Keratinocyte (primary cell): ENCODE measurements at regions not wholly inside any gene's neighbourhood (a gene's known extent, or its start where the extent isn't known, plus 50 kb on each side); places are given as distances from the start of the nearest gene placed in this dataset.

Source experiments
- DNase-seq: peaks from one replicate; pipeline ENCODE4 v3.0.0-alpha.2; 2011; ENCODE audit warnings: low read depth, missing footprints, low spot score
- FAIRE-seq: peaks from 2 replicates; lab custom pipeline; 2011; peaks lifted over from hg19 to GRCh38; lab: Jason Lieb, UNC
- H2AFZ ChIP-seq: 2 replicates; pipeline ENCODE4 v1.6.0; 2012; ENCODE audit warnings: low read length, control low read depth, inconsistent platforms; ENCODE audit not compliant: control insufficient read depth
- H3K27ac ChIP-seq: 2 replicates; pipeline ENCODE4 v1.5.1; 2011; ENCODE audit warnings: low read length; ENCODE audit not compliant: control insufficient read depth, insufficient read depth
- H3K27me3 ChIP-seq: 3 replicates; pipeline ENCODE4 v1.6.0; 2011; ENCODE audit warnings: low read length; ENCODE audit not compliant: control insufficient read depth, insufficient read depth; ENCODE audit errors: extremely low read depth
- H3K36me3 ChIP-seq, 2 experiments: 2 replicates in 1 of 2; 3 replicates in 1 of 2; pipeline ENCODE4 v1.5.1; 2011; ENCODE audit warnings: low read length in 2 of 2, mild to moderate bottlenecking in 1 of 2; ENCODE audit not compliant: control insufficient read depth in 2 of 2, insufficient read depth in 2 of 2; ENCODE audit errors: extremely low read depth in 1 of 2
- H3K4me1 ChIP-seq: 3 replicates; pipeline ENCODE4 v1.5.1; 2011; ENCODE audit warnings: low read length; ENCODE audit not compliant: control insufficient read depth, insufficient read depth; ENCODE audit errors: extremely low read depth
- H3K4me2 ChIP-seq: 3 replicates; pipeline ENCODE4 v1.6.0; 2011; ENCODE audit warnings: low read depth, low read length; ENCODE audit not compliant: control insufficient read depth, insufficient read depth; ENCODE audit errors: extremely low read depth
- H3K4me3 ChIP-seq, 3 experiments: fragments of 200-600 bp in 1 of 3; sonication (generic) in 1 of 3; 2 replicates in 2 of 3; 3 replicates in 1 of 3; pipeline ENCODE4 v1.5.1; 2011 to 2016; ENCODE audit warnings: low read length in 3 of 3, mild to moderate bottlenecking in 3 of 3, control low read depth in 2 of 3, inconsistent platforms in 1 of 3, low read depth in 1 of 3, mixed read lengths in 1 of 3, mixed run types in 1 of 3, moderate library complexity in 1 of 3; ENCODE audit not compliant: control insufficient read depth in 2 of 3, insufficient read depth in 2 of 3; ENCODE audit errors: extremely low read depth in 1 of 3
- H3K79me2 ChIP-seq: 2 replicates; pipeline ENCODE4 v1.6.0; 2012; ENCODE audit warnings: low read length; ENCODE audit not compliant: control insufficient read depth, insufficient read depth
- H3K9ac ChIP-seq: 3 replicates; pipeline ENCODE4 v1.6.0; 2011; ENCODE audit warnings: low read length; ENCODE audit not compliant: control insufficient read depth, insufficient read depth; ENCODE audit errors: extremely low read depth
- H3K9me1 ChIP-seq: 3 replicates; pipeline ENCODE4 v1.6.0; 2011; ENCODE audit warnings: low read length; ENCODE audit not compliant: control insufficient read depth, insufficient read depth; ENCODE audit errors: extremely low read depth
- H3K9me3 ChIP-seq: 2 replicates; pipeline ENCODE4 v1.5.1; 2012; ENCODE audit warnings: low read depth, low read length; ENCODE audit not compliant: control insufficient read depth
- H4K20me1 ChIP-seq: 3 replicates; pipeline ENCODE4 v1.6.0; 2011; ENCODE audit warnings: low read length; ENCODE audit not compliant: control insufficient read depth, insufficient read depth; ENCODE audit errors: extremely low read depth
- EZH2 ChIP-seq: IDR thresholded peaks from one replicate; pipeline ENCODE4 v1.6.1; 2012; ENCODE audit warnings: inconsistent platforms, mild to moderate bottlenecking, low read length, moderate library complexity
- dilution Hi-C: fragments of 300-500 bp; cut with MboI; formaldehyde crosslinking; loops from one replicate; pipeline ENCODE4 v1.7.0; 2020; ENCODE audit warnings: low sequenced_read_pairs; ENCODE audit not compliant: extremely low pct_ligation_motif_present
- TF ChIP-seq, protein P1 (sequence below), 3 experiments: IDR thresholded peaks in 1 of 3; conservative IDR thresholded peaks in 1 of 3; optimal IDR thresholded peaks in 1 of 3; 2 replicates in 2 of 3; 3 replicates in 1 of 3; pipeline versions ENCODE3 to v1.5.1; 2011; ENCODE audit warnings: low read length in 3 of 3, mild to moderate bottlenecking in 3 of 3, moderate library complexity in 2 of 3, control low read depth in 1 of 3, inconsistent platforms in 1 of 3; ENCODE audit not compliant: insufficient read depth in 2 of 3; ENCODE audit errors: extremely low read depth in 1 of 3

DNA sequence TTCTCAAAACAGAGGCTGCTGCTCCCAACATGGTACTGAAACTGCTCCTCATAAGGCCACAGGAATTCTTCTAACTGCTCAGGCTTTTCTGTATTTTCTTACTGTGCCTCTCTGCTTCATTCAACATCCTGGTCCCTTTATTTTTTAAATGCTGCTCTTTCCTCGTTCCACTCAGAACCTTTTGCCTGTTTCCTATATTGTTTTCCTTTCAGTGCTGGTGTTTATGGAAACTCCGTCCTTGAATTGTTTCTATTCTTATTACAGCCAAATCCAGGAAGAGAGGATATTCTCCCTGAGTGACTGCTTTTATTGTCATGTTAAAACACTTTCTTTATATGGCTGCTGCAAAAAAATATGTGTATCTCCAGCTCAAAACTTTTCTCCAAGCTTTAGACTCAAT lies 173.0 kb upstream of the E2F7 start:
- H3K79me2 ChIP-seq: no peaks in the 10 kb centered on the region
- FAIRE-seq (no peak), DNase-seq (no peak)
- H3K4me3 ChIP-seq: no peak overlapping the region
- H3K9me1 ChIP-seq: no peaks in the 10 kb centered on the region
- no peaks in the 10 kb centered on the region for H3K36me3 ChIP-seq
- no peaks in the 10 kb centered on the region for H3K9me3 ChIP-seq
- no peaks in the 10 kb centered on the region for H4K20me1 ChIP-seq
- H3K27me3 ChIP-seq: no peaks in the 10 kb centered on the region
- no peak overlapping the region for H2AFZ ChIP-seq
- no peak overlapping the region for H3K27ac ChIP-seq
- H3K4me2 ChIP-seq: no peak overlapping the region
- dilution Hi-C loops: no loop called here
- H3K4me1 ChIP-seq: peaks cover 11% of the 10 kb centered on the region
- TF ChIP-seq, protein P1, sequence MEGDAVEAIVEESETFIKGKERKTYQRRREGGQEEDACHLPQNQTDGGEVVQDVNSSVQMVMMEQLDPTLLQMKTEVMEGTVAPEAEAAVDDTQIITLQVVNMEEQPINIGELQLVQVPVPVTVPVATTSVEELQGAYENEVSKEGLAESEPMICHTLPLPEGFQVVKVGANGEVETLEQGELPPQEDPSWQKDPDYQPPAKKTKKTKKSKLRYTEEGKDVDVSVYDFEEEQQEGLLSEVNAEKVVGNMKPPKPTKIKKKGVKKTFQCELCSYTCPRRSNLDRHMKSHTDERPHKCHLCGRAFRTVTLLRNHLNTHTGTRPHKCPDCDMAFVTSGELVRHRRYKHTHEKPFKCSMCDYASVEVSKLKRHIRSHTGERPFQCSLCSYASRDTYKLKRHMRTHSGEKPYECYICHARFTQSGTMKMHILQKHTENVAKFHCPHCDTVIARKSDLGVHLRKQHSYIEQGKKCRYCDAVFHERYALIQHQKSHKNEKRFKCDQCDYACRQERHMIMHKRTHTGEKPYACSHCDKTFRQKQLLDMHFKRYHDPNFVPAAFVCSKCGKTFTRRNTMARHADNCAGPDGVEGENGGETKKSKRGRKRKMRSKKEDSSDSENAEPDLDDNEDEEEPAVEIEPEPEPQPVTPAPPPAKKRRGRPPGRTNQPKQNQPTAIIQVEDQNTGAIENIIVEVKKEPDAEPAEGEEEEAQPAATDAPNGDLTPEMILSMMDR (optimal IDR thresholded peaks at IDR 0.05 in 1 of 3, IDR thresholded peaks at IDR 0.05 in 1 of 3, conservative IDR thresholded peaks at IDR 0.05 in 1 of 3; ENCODE audit: extremely low read depth in 1 of 3, insufficient read depth in 2 of 3, low read length in 3 of 3): no peak
- no peak for TF ChIP-seq EZH2
- no peak overlapping the region for H3K9ac ChIP-seq

DNA sequence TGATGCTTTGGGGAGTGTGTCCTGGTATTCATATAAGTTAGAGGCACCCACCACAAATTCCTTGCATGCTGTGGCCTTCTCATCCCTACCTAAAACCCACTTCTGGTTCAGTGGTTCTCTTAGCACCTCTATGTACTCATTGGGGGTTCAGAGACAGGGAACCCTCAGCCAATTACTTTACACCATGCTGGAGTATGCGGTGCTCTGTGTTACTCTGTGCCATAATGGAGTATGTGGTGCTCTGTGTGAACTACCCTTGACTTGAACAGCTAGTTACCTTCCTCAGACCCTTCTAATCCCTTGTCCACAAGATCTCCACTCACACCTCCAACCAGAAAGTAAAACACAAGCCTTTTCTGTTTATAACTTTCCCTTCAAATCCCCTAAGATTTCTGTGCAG lies 172.5 kb upstream of the E2F7 start:
- no peaks in the 10 kb centered on the region for H3K36me3 ChIP-seq
- H3K9me1 ChIP-seq: no peaks in the 10 kb centered on the region
- no peak overlapping the region for H3K4me3 ChIP-seq
- no peak for TF ChIP-seq EZH2
- TF ChIP-seq, protein P1 (optimal IDR thresholded peaks at IDR 0.05 in 1 of 3, IDR thresholded peaks at IDR 0.05 in 1 of 3, conservative IDR thresholded peaks at IDR 0.05 in 1 of 3; ENCODE audit: extremely low read depth in 1 of 3, insufficient read depth in 2 of 3, low read length in 3 of 3): no peak
- H3K4me2 ChIP-seq: no peak overlapping the region
- H3K9ac ChIP-seq: no peak overlapping the region
- FAIRE-seq (no peak), DNase-seq (no peak)
- H3K4me1 ChIP-seq: peaks cover 11% of the 10 kb centered on the region
- dilution Hi-C loops: no loop called here
- H3K79me2 ChIP-seq: no peaks in the 10 kb centered on the region
- no peaks in the 10 kb centered on the region for H3K27me3 ChIP-seq
- H4K20me1 ChIP-seq: no peaks in the 10 kb centered on the region
- H3K9me3 ChIP-seq: no peaks in the 10 kb centered on the region
- H2AFZ ChIP-seq: no peak overlapping the region
- no peak overlapping the region for H3K27ac ChIP-seq
